NB4 (cell line): ENCODE measurements at regions not wholly inside any gene's neighbourhood (a gene's known extent, or its start where the extent isn't known, plus 50 kb on each side); places are given as distances from the start of the nearest gene placed in this dataset.
A peak's percentile ranks its signal among the peaks of the same experiment; 100 is the strongest.

ENCODE experiments used
- DNase-seq: peaks from one replicate; pipeline ENCODE4 v3.0.0; 2010; ENCODE audit warnings: low read depth
- H3K4me3 ChIP-seq: one replicate; pipeline ENCODE4 v1.5.1; 2011; ENCODE audit warnings: mild to moderate bottlenecking, low read depth, low read length, moderate library complexity
- MYC ChIP-seq: IDR thresholded peaks from 2 replicates; pipeline ENCODE4 v1.6.1; 2011; ENCODE audit warnings: low read depth, low read length
- POLR2A ChIP-seq: IDR thresholded peaks from 2 replicates; pipeline ENCODE4 v1.6.1; 2011; ENCODE audit warnings: mild to moderate bottlenecking; ENCODE audit not compliant: insufficient read length; ENCODE audit errors: extremely low read depth
- TF ChIP-seq, protein P1 (sequence below): IDR thresholded peaks from one replicate; pipeline ENCODE4 v1.5.1; 2012; ENCODE audit warnings: low read depth, low read length
- TF ChIP-seq, protein P2 (sequence below): IDR thresholded peaks from 2 replicates; pipeline ENCODE4 v1.6.1; 2011; ENCODE audit warnings: low read depth, low read length

DNA sequence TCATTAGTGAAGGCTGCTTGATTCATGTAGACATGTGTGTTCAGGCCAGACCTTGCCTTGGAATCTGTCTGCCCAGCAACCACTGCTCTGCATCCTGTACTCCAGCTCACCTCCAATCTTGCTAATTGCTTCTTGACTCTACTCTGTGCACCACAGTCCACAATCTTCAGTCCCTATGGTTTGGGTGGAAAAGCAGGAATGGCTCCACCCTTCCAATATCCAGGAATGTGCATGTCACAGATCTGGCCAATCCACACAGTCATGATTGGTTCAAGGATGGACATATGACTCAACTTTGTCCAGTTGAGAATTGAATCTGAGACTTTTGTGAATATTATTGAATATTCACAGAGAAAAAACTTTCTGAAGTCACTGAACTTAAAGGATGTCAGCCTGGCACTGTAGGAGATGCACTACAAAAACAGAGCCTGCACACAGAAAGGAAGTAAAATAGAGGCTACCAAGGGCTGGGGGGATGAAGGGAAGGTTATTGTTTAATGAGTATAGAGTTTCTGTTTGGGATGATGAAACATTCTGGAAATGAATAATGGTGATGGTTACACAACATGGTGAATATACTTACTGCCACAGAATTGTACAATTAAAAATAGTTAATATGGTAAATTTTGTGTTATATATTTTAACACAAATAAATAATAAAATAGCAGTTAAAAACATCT lies 161.3 kb upstream of the USP38 start:
- peak; percentile 31 for DNase-seq
- no peak for TF ChIP-seq POLR2A
- TF ChIP-seq, protein P1, sequence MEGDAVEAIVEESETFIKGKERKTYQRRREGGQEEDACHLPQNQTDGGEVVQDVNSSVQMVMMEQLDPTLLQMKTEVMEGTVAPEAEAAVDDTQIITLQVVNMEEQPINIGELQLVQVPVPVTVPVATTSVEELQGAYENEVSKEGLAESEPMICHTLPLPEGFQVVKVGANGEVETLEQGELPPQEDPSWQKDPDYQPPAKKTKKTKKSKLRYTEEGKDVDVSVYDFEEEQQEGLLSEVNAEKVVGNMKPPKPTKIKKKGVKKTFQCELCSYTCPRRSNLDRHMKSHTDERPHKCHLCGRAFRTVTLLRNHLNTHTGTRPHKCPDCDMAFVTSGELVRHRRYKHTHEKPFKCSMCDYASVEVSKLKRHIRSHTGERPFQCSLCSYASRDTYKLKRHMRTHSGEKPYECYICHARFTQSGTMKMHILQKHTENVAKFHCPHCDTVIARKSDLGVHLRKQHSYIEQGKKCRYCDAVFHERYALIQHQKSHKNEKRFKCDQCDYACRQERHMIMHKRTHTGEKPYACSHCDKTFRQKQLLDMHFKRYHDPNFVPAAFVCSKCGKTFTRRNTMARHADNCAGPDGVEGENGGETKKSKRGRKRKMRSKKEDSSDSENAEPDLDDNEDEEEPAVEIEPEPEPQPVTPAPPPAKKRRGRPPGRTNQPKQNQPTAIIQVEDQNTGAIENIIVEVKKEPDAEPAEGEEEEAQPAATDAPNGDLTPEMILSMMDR: no peak
- no peak for TF ChIP-seq MYC
- TF ChIP-seq, protein P2, sequence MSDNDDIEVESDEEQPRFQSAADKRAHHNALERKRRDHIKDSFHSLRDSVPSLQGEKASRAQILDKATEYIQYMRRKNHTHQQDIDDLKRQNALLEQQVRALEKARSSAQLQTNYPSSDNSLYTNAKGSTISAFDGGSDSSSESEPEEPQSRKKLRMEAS: no peak

DNA sequence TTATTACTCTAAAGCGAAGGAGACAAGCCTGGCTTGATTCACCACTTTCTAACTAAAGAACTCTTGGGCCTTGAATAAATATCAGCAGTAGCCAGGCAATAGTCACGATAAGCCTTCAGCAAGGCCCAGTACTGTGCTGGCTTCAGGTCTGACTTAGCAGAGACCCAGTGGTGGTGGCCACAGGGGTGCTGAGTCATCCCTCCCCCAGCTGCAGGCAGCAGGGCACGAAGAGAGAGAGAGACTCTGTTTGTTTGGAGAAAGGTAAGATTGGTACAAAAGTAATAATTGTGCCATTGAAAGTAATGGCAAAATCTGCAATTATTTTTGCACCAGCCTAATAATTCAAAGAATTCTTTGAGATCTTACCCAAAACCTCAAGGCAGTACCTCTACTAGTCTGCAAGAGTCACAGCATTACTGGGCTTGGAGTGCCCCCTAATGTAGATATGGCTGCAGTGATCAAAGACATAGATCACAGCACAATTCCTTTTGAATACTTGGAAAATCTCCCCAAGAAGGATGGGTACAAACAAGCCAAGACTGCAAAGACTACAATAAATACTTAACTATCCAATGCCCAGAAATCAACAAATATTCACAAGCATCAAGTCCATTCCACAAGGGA lies 159.5 kb upstream of the USP38 start:
- DNase-seq: peak; percentile 58
- TF ChIP-seq, protein P1: peak; percentile 8
- TF ChIP-seq MYC (no peak), POLR2A (no peak)
- no peak overlapping the region for H3K4me3 ChIP-seq

More for the DNA sequence above, 161.3 kb upstream of the USP38 start:
- H3K4me3 ChIP-seq: no peak overlapping the region

DNA sequence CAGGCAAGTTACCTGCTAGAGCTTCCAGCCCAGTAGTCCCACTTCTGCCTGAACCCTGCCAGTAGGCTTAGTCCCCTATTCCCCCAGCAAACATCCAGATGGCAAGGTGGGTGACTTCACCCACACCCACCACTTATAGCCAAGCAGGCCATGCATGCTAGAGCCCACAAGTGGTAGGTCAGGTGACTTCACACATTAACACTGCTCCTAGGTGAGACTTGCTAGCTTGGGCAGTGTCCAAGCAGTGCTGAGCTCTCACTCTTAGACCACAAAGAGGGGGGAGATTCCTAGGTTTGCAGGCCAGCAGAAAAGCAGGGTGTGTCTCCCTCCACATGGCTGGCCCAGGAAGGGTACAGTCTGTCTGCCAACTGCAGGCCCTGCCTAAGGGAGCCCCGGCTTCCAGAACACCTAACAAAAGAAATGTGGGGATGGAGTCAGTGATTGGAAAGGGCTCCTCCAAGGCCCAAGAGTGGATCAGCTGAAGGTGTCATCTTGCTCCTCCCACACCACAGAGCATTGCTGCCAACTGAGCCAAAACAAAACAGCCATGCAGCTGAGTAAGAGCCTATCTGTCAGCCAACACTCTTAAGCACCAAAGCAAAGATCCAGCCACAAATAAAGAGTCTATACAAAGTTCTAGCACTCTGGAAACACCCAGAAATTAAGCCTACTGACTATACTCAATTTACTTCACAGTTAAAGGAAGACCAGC lies 158.1 kb upstream of the USP38 start:
- no peak for TF ChIP-seq MYC
- TF ChIP-seq, protein P2: no peak
- DNase-seq: no peak
- no peak overlapping the region for H3K4me3 ChIP-seq

DNA sequence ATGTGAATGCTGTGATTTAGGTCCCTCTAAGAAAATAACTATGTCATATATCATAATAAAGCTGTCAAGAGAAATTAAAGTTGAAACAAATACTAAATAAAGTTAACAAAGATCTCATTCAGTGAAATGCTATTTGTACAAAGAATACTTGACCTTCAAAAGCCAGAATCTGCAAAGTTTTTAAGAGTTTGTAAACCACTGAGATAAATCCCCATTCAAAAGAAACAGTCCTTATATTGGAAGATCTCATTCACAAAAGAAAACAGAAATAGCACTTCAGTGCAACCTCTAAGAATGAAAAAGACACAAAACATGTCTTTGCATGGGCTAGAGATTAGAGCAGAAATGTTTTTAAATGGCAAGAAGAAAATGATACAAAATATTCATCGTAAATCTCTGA lies 149.1 kb upstream of the USP38 start:
- TF ChIP-seq, protein P1: no peak
- TF ChIP-seq MYC (no peak), POLR2A (no peak)
- TF ChIP-seq, protein P2: no peak
- H3K4me3 ChIP-seq: no peak overlapping the region
- no peak for DNase-seq

DNA sequence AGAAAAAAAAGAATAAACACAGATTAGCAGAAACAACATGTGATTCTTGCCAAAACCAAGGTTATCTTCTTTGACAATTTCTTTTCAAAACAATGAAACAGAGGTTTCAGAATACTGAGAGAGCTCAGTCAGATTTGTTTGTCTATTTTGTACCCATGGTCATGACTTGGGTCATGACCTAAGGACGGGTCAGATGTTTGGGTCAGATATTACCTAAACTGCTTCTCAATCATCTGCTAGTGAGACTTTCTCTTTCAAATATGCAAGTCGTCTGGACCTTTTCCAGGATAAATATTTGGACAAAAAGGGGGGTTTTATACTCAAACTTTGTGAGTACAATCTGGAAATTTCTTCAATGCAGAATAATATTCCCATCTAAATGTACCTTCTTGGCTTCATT lies 148.3 kb upstream of the USP38 start:
- H3K4me3 ChIP-seq: no peak overlapping the region
- no peak for DNase-seq
- TF ChIP-seq, protein P2: no peak
- TF ChIP-seq POLR2A: no peak
- TF ChIP-seq, protein P1: no peak
- TF ChIP-seq MYC: no peak

DNA sequence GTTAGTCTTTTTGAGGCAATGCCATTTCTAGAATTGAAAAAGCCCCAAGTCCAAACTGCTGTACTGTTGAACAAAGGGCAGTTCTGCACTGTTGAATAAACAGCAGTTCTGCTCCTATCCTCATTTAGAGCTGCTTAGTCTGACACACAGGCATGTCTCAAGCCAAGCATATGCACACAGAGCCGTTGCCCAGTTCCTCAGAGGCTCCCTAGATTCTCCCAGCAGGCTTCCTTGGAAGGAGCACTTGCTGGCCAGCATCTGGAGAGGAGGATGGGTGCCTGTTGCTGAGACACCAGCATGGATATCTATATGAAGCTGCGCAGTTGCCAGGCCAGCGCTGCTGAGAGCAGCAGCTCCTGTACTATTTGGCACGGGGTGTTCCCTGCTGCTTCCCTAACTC lies 138.3 kb upstream of the USP38 start:
- no peak for TF ChIP-seq MYC
- TF ChIP-seq POLR2A: no peak
- TF ChIP-seq, protein P2: no peak
- TF ChIP-seq, protein P1: no peak
- DNase-seq: no peak
- no peak overlapping the region for H3K4me3 ChIP-seq
